ENCODE measurements at regions not wholly inside any gene's neighbourhood (a gene's known extent, or its start where the extent isn't known, plus 50 kb on each side); places are given as distances from the start of the nearest gene placed in this dataset.
"Not testable (repeated sequence)": the region's sequence is repeated elsewhere in the genome, so short reads cannot be mapped to it uniquely, and the experiment has no call there.

- Histone ChIP-seq H3K36me3 (no peaks in the 10 kb centered on the region), H3K9me3 (peaks cover 0 to 24% of the 10 kb centered on the region in 2 donors), H3K27me3 (no peaks in the 10 kb centered on the region), H3K4me3 (no peak overlapping the region), H3K4me1 (no peaks in the 10 kb centered on the region), H3K27ac (no peak overlapping the region)
- no peak for DNase-seq (ENCODE audit: low spot score)
- no peak for TF ChIP-seq CTCF (IDR thresholded peaks at IDR 0.05)
Observed at GRCh38 chr21:17295997-17296396, 216.8 kb upstream of the CXADR start.

GRCh38 chr21:17299576-17299975, 213.3 kb upstream of the CXADR start:
- not testable (repeated sequence) for H3K27ac ChIP-seq; H3K4me1 ChIP-seq; DNase-seq (ENCODE audit: low spot score); H3K36me3 ChIP-seq; H3K27me3 ChIP-seq; H3K4me3 ChIP-seq
- H3K9me3 ChIP-seq: peaks cover 0 to 12% of the 10 kb centered on the region in 2 donors

DNA sequence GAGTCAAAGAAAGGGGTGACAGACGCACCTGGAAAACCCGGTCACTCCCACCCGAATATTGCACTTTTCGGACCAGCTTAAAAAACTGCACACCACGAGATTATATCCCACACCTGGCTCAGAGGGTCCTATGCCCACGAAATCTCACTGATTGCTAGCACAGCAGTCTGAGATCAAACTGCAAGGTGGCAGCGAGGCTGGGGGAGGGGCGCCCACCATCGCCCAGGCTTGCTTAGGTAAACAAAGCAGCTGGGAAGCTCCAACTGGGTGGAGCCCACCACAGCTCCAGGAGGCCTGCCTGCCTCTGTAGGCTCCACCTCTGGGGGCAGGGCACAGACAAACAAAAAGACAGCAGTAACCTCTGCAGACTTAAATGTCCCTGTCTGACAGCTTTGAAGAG, 185.1 kb upstream of the CXADR start:
- not testable (repeated sequence) for DNase-seq (ENCODE audit: low spot score); H3K27me3 ChIP-seq; H3K27ac ChIP-seq; H3K9me3 ChIP-seq; H3K36me3 ChIP-seq; H3K4me1 ChIP-seq; H3K4me3 ChIP-seq

DNA sequence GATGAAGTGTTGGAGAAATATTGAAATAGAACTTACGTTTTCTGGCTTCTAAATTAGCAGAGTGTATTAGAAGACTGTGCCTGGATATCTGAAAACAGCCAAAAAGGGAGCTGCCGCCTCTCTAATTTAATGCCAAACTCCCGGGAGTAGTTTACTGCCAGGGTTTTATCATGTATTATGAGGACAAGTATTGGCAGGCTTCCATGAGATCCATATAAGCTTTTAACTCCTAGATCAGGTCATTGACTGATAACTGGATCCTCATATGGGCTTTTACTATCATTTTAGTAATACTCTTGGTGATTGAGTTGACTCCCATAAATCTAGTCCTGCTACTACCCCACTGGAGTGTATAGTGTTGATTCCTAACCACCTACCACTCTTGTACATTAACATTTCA, 178.4 kb upstream of the CXADR start:
- no peak overlapping the region for H3K4me3 ChIP-seq
- no peaks in the 10 kb centered on the region for H3K27me3 ChIP-seq
- DNase-seq (ENCODE audit: low spot score): no peak
- H3K36me3 ChIP-seq: no peaks in the 10 kb centered on the region
- H3K9me3 ChIP-seq: no peaks in the 10 kb centered on the region
- TF ChIP-seq CTCF (IDR thresholded peaks at IDR 0.05): no peak
- H3K4me1 ChIP-seq: no peaks in the 10 kb centered on the region
- H3K27ac ChIP-seq: no peak overlapping the region

DNA sequence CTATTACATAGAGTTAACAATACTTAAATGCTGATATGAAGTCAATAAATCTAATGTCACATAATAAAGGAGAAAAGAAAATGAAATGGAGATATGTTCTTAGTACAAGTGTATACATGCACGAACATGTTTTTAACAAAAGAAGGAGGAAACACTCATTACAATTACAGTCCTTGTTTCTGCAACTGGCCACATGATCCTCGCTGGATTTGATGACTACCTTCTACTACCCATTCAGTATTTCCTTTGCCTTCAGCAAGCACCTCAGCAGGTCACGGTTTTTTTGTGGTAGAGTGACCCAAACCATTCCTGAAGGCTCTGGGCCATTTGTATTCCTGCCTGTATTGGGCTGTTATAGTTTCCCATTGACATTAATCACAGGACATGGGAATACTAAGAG, 172.8 kb upstream of the CXADR start:
- no peaks in the 10 kb centered on the region for H3K36me3 ChIP-seq
- DNase-seq (ENCODE audit: low spot score): no peak
- H3K4me1 ChIP-seq: no peaks in the 10 kb centered on the region
- H3K27me3 ChIP-seq: no peaks in the 10 kb centered on the region
- H3K27ac ChIP-seq: no peak overlapping the region
- H3K9me3 ChIP-seq: no peaks in the 10 kb centered on the region
- no peak for TF ChIP-seq CTCF (IDR thresholded peaks at IDR 0.05)
- H3K4me3 ChIP-seq: no peak overlapping the region

- H3K4me3 ChIP-seq: no peak overlapping the region
- H3K36me3 ChIP-seq: no peaks in the 10 kb centered on the region
- no peak overlapping the region for H3K27ac ChIP-seq
- no peaks in the 10 kb centered on the region for H3K4me1 ChIP-seq
- no peaks in the 10 kb centered on the region for H3K9me3 ChIP-seq
- no peak for DNase-seq (ENCODE audit: low spot score)
- no peak for TF ChIP-seq CTCF (IDR thresholded peaks at IDR 0.05)
- H3K27me3 ChIP-seq: no peaks in the 10 kb centered on the region
Observed at GRCh38 chr21:17343055-17343454, 169.8 kb upstream of the CXADR start.

DNA sequence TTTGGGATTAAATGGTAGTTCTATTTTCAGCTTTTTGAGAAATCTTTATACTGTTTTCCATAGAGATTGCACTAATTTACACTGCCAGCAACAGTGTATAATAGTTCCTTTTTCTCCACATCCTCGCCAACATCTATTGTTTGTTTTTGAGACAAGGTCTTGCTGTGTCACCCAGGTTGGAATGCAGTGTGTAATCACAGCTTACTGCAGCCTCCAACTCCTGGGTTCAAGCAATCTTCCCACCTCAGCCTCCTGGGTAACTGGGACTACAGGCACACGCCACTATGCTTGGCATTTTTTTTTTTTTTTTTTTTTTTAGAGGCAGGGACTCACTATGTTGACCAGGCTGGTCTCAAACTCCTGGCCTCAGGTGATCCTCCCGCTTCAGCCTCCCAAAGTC, 164.5 kb upstream of the CXADR start:
- Histone ChIP-seq H3K9me3 (no peaks in the 10 kb centered on the region), H3K27ac (no peak overlapping the region), H3K27me3 (no peaks in the 10 kb centered on the region), H3K4me3 (no peak overlapping the region), H3K4me1 (no peaks in the 10 kb centered on the region), H3K36me3 (no peaks in the 10 kb centered on the region)
- no peak for DNase-seq (ENCODE audit: low spot score)
- TF ChIP-seq CTCF (IDR thresholded peaks at IDR 0.05): no peak
